Suppressor macrophage treated with lipopolysaccharide for 1 hour (primary cell): ENCODE measurements at regions not wholly inside any gene's neighbourhood (a gene's known extent, or its start where the extent isn't known, plus 50 kb on each side); places are given as distances from the start of the nearest gene placed in this dataset.

Source experiments
- DNase-seq, 3 donors: peaks; one replicate each; pipeline ENCODE4 v3.0.0-alpha.2; 2020 to 2022

- DNase-seq = no peak
These were observed 50.9 kb upstream of the CPNE8 start for GRCh38 chr12:38956337-38956736.
